Breast epithelium (tissue), 3 donors: ENCODE measurements at regions not wholly inside any gene's neighbourhood (a gene's known extent, or its start where the extent isn't known, plus 50 kb on each side); places are given as distances from the start of the nearest gene placed in this dataset.

Experiments
- CTCF ChIP-seq, 3 donors: fragments of 450-650 bp; IDR thresholded peaks; one replicate each; pipeline ENCODE4 v1.5.1; 2016 to 2017; ENCODE audit warnings: antibody characterized with exemption in 3 of 3, mild to moderate bottlenecking in 3 of 3, moderate library complexity in 3 of 3
- POLR2A ChIP-seq: fragments of 450-650 bp; IDR thresholded peaks from one replicate; pipeline ENCODE4 v1.6.1; 2016; ENCODE audit warnings: antibody characterized with exemption, mild to moderate bottlenecking, moderate library complexity
- POLR2AphosphoS5 ChIP-seq, 3 donors: sonication (generic); formaldehyde crosslinking; IDR thresholded peaks; one replicate each; pipeline ENCODE4 v1.6.1; 2017; ENCODE audit warnings: antibody characterized with exemption in 3 of 3

GRCh38 chr3:159146856-159147435 is 345.1 kb downstream of the MFSD1 start:
- TF ChIP-seq CTCF (IDR thresholded peaks at IDR 0.05) (no peak), POLR2A (no peak), POLR2AphosphoS5 (IDR thresholded peaks at IDR 0.05) (no peak)
